C4-2B (cell line): ENCODE measurements at regions not wholly inside any gene's neighbourhood (a gene's known extent, or its start where the extent isn't known, plus 50 kb on each side); places are given as distances from the start of the nearest gene placed in this dataset.
"Not testable (repeated sequence)": the region's sequence is repeated elsewhere in the genome, so short reads cannot be mapped to it uniquely, and the experiment has no call there.

Source experiments
- ZFX ChIP-seq: fragments of 450-650 bp; IDR thresholded peaks from 2 replicates; pipeline ENCODE4 v1.6.1; 2017
- TF ChIP-seq, protein P1 (sequence below): fragments of 450-650 bp; conservative IDR thresholded peaks from 2 replicates; pipeline ENCODE4 v1.5.1; 2017; ENCODE audit warnings: mild to moderate bottlenecking

DNA sequence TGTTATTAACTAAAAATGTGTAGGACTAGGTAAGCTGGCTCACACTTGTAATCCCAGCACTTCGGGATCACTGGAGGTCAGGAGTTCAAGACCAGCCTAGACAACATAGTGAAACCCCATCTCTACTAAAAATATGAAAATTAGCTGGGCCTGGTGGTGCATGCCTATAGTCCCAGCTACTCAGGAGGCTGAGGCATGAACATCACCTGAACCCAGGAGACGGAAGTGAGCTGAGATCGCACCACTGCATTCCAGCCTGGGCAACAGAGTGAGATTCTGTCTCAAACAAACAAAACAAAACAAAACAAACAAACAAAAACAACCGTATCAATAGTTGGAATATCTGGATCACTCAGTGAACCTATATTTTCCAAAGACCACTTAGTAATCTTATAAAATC, 4759.1 kb upstream of the OR11H1 start:
- TF ChIP-seq, protein P1, sequence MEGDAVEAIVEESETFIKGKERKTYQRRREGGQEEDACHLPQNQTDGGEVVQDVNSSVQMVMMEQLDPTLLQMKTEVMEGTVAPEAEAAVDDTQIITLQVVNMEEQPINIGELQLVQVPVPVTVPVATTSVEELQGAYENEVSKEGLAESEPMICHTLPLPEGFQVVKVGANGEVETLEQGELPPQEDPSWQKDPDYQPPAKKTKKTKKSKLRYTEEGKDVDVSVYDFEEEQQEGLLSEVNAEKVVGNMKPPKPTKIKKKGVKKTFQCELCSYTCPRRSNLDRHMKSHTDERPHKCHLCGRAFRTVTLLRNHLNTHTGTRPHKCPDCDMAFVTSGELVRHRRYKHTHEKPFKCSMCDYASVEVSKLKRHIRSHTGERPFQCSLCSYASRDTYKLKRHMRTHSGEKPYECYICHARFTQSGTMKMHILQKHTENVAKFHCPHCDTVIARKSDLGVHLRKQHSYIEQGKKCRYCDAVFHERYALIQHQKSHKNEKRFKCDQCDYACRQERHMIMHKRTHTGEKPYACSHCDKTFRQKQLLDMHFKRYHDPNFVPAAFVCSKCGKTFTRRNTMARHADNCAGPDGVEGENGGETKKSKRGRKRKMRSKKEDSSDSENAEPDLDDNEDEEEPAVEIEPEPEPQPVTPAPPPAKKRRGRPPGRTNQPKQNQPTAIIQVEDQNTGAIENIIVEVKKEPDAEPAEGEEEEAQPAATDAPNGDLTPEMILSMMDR: not testable (repeated sequence)
- not testable (repeated sequence) for TF ChIP-seq ZFX
